ENCODE measurements at regions not wholly inside any gene's neighbourhood (a gene's known extent, or its start where the extent isn't known, plus 50 kb on each side); places are given as distances from the start of the nearest gene placed in this dataset.

- Mint-ChIP-seq H3K36me3 (no peaks in the 10 kb centered on the region), H3K27me3 (peaks cover 2 to 5% of the 10 kb centered on the region in 2 donors), H3K27ac (peak overlapping the region in 1 of 8 donors; percentile 67), H3K4me1 (no peaks in the 10 kb centered on the region), H3K9me3 (peaks cover 0 to 5% (median 0%) of the 10 kb centered on the region in 5 donors), H3K4me3 (no peak overlapping the region)
- no peaks in the 10 kb centered on the region for H3K36me3 ChIP-seq (ENCODE audit: insufficient read depth, low read length)
- no peaks in the 10 kb centered on the region for H3K27me3 ChIP-seq (ENCODE audit: insufficient read depth, low read length, poor library complexity, severe bottlenecking)
- CTCF ChIA-PET, result no interaction called here
- POLR2A ChIA-PET, result no interaction called here
- H3K27ac ChIP-seq (ENCODE audit: low read depth, low read length), result no peak overlapping the region
- no peaks in the 10 kb centered on the region for H3K9me3 ChIP-seq (ENCODE audit: low read length)
- no peak for DNase-seq
- no peaks in the 10 kb centered on the region for H3K4me1 ChIP-seq (ENCODE audit: insufficient read depth, low read length)
- no peak overlapping the region for H3K4me3 ChIP-seq (ENCODE audit: low read length)
These were observed 142.0 kb upstream of the SLC28A3 start for GRCh38 chr9:84482607-84483006.

- no peak for DNase-seq
- no peak overlapping the region for H3K4me3 Mint-ChIP-seq
- no peak overlapping the region for H3K4me3 ChIP-seq (ENCODE audit: low read length)
- H3K27me3 Mint-ChIP-seq, result peaks cover 5 to 8% of the 10 kb centered on the region in 2 donors
- H3K36me3 ChIP-seq (ENCODE audit: insufficient read depth, low read length), result no peaks in the 10 kb centered on the region
- no peaks in the 10 kb centered on the region for H3K27me3 ChIP-seq (ENCODE audit: insufficient read depth, low read length, poor library complexity, severe bottlenecking)
- ChIA-PET POLR2A (no interaction called here), CTCF (no interaction called here)
- H3K4me1 ChIP-seq (ENCODE audit: insufficient read depth, low read length), result no peaks in the 10 kb centered on the region
- H3K27ac ChIP-seq (ENCODE audit: low read depth, low read length), result no peak overlapping the region
- no peaks in the 10 kb centered on the region for H3K9me3 ChIP-seq (ENCODE audit: low read length)
- H3K36me3 Mint-ChIP-seq, result no peaks in the 10 kb centered on the region
- no peaks in the 10 kb centered on the region for H3K4me1 Mint-ChIP-seq
- H3K9me3 Mint-ChIP-seq, result peaks cover 0 to 3% (median 0%) of the 10 kb centered on the region in 5 donors
- no peak overlapping the region for H3K27ac Mint-ChIP-seq
These were observed 143.6 kb upstream of the SLC28A3 start for GRCh38 chr9:84484172-84484571.

- H3K9me3 Mint-ChIP-seq, result peaks cover 0 to 3% (median 0%) of the 10 kb centered on the region in 5 donors
- Histone ChIP-seq H3K36me3 (ENCODE audit: insufficient read depth, low read length) (no peaks in the 10 kb centered on the region), H3K27me3 (ENCODE audit: insufficient read depth, low read length, poor library complexity, severe bottlenecking) (no peaks in the 10 kb centered on the region), H3K4me3 (ENCODE audit: low read length) (no peak overlapping the region), H3K27ac (ENCODE audit: low read depth, low read length) (no peak overlapping the region), H3K9me3 (ENCODE audit: low read length) (no peaks in the 10 kb centered on the region), H3K4me1 (ENCODE audit: insufficient read depth, low read length) (no peaks in the 10 kb centered on the region)
- ChIA-PET CTCF (no interaction called here), POLR2A (no interaction called here)
- no peaks in the 10 kb centered on the region for H3K36me3 Mint-ChIP-seq
- H3K27ac Mint-ChIP-seq, result no peak overlapping the region
- no peak overlapping the region for H3K4me3 Mint-ChIP-seq
- no peak for DNase-seq
- no peaks in the 10 kb centered on the region for H3K4me1 Mint-ChIP-seq
- H3K27me3 Mint-ChIP-seq, result peaks cover 7 to 12% of the 10 kb centered on the region in 2 donors
These were observed 145.0 kb upstream of the SLC28A3 start for GRCh38 chr9:84485539-84485938.

GRCh38 chr9:84486663-84487062 lies 146.1 kb upstream of the SLC28A3 start:
- Mint-ChIP-seq H3K36me3 (no peaks in the 10 kb centered on the region), H3K27ac (no peak overlapping the region), H3K27me3 (peaks cover 7 to 12% of the 10 kb centered on the region in 2 donors), H3K4me3 (no peak overlapping the region), H3K9me3 (peaks cover 0 to 3% (median 0%) of the 10 kb centered on the region in 5 donors), H3K4me1 (no peaks in the 10 kb centered on the region)
- no peak for DNase-seq
- Histone ChIP-seq H3K27me3 (ENCODE audit: insufficient read depth, low read length, poor library complexity, severe bottlenecking) (no peaks in the 10 kb centered on the region), H3K4me3 (ENCODE audit: low read length) (no peak overlapping the region), H3K36me3 (ENCODE audit: insufficient read depth, low read length) (no peaks in the 10 kb centered on the region), H3K4me1 (ENCODE audit: insufficient read depth, low read length) (no peaks in the 10 kb centered on the region), H3K9me3 (ENCODE audit: low read length) (no peaks in the 10 kb centered on the region), H3K27ac (ENCODE audit: low read depth, low read length) (no peak overlapping the region)
- ChIA-PET CTCF (no interaction called here), POLR2A (no interaction called here)

GRCh38 chr9:84490206-84490841 lies 149.8 kb upstream of the SLC28A3 start:
- H3K9me3 Mint-ChIP-seq, result peaks cover 0 to 3% (median 0%) of the 10 kb centered on the region in 5 donors
- peaks cover 5 to 19% of the 10 kb centered on the region in 2 donors for H3K27me3 Mint-ChIP-seq
- H3K36me3 Mint-ChIP-seq, result no peaks in the 10 kb centered on the region
- no peaks in the 10 kb centered on the region for H3K36me3 ChIP-seq (ENCODE audit: insufficient read depth, low read length)
- no peak for DNase-seq
- no peak overlapping the region for H3K4me3 Mint-ChIP-seq
- no peak overlapping the region for H3K27ac ChIP-seq (ENCODE audit: low read depth, low read length)
- H3K4me1 Mint-ChIP-seq, result no peaks in the 10 kb centered on the region
- H3K27ac Mint-ChIP-seq, result no peak overlapping the region
- ChIA-PET CTCF (no interaction called here), POLR2A (no interaction called here)
- H3K9me3 ChIP-seq (ENCODE audit: low read length), result no peaks in the 10 kb centered on the region
- no peaks in the 10 kb centered on the region for H3K4me1 ChIP-seq (ENCODE audit: insufficient read depth, low read length)
- H3K4me3 ChIP-seq (ENCODE audit: low read length), result no peak overlapping the region
- no peaks in the 10 kb centered on the region for H3K27me3 ChIP-seq (ENCODE audit: insufficient read depth, low read length, poor library complexity, severe bottlenecking)

- Mint-ChIP-seq H3K27ac (no peak overlapping the region), H3K4me3 (no peak overlapping the region), H3K9me3 (peaks cover 0 to 1% (median 0%) of the 10 kb centered on the region in 5 donors), H3K4me1 (no peaks in the 10 kb centered on the region), H3K36me3 (no peaks in the 10 kb centered on the region), H3K27me3 (peaks cover 5 to 16% of the 10 kb centered on the region in 2 donors)
- Histone ChIP-seq H3K27me3 (ENCODE audit: insufficient read depth, low read length, poor library complexity, severe bottlenecking) (no peaks in the 10 kb centered on the region), H3K27ac (ENCODE audit: low read depth, low read length) (no peak overlapping the region), H3K36me3 (ENCODE audit: insufficient read depth, low read length) (no peaks in the 10 kb centered on the region), H3K4me1 (ENCODE audit: insufficient read depth, low read length) (no peaks in the 10 kb centered on the region), H3K4me3 (ENCODE audit: low read length) (no peak overlapping the region), H3K9me3 (ENCODE audit: low read length) (no peaks in the 10 kb centered on the region)
- DNase-seq, result no peak
- CTCF ChIA-PET, result no interaction called here
- POLR2A ChIA-PET, result no interaction called here
These were observed 150.3 kb upstream of the SLC28A3 start for GRCh38 chr9:84490842-84491325.

GRCh38 chr9:84492366-84493159 lies 152.0 kb upstream of the SLC28A3 start:
- no peak overlapping the region for H3K27ac ChIP-seq (ENCODE audit: low read depth, low read length)
- Mint-ChIP-seq H3K9me3 (no peaks in the 10 kb centered on the region), H3K4me3 (no peak overlapping the region), H3K4me1 (no peaks in the 10 kb centered on the region), H3K36me3 (no peaks in the 10 kb centered on the region), H3K27me3 (peaks cover 5 to 19% of the 10 kb centered on the region in 2 donors), H3K27ac (no peak overlapping the region)
- CTCF ChIA-PET, result no interaction called here
- no peak overlapping the region for H3K4me3 ChIP-seq (ENCODE audit: low read length)
- no peaks in the 10 kb centered on the region for H3K36me3 ChIP-seq (ENCODE audit: insufficient read depth, low read length)
- no peaks in the 10 kb centered on the region for H3K27me3 ChIP-seq (ENCODE audit: insufficient read depth, low read length, poor library complexity, severe bottlenecking)
- H3K4me1 ChIP-seq (ENCODE audit: insufficient read depth, low read length), result no peaks in the 10 kb centered on the region
- POLR2A ChIA-PET, result no interaction called here
- H3K9me3 ChIP-seq (ENCODE audit: low read length), result no peaks in the 10 kb centered on the region
- no peak for DNase-seq

- ChIA-PET CTCF (no interaction called here), POLR2A (no interaction called here)
- Mint-ChIP-seq H3K9me3 (no peaks in the 10 kb centered on the region), H3K4me1 (no peaks in the 10 kb centered on the region), H3K4me3 (no peak overlapping the region), H3K27me3 (peaks cover 5 to 19% of the 10 kb centered on the region in 2 donors), H3K27ac (no peak overlapping the region), H3K36me3 (no peaks in the 10 kb centered on the region)
- H3K27me3 ChIP-seq (ENCODE audit: insufficient read depth, low read length, poor library complexity, severe bottlenecking), result no peaks in the 10 kb centered on the region
- H3K36me3 ChIP-seq (ENCODE audit: insufficient read depth, low read length), result no peaks in the 10 kb centered on the region
- DNase-seq, result no peak
- H3K4me3 ChIP-seq (ENCODE audit: low read length), result no peak overlapping the region
- H3K27ac ChIP-seq (ENCODE audit: low read depth, low read length), result no peak overlapping the region
- no peaks in the 10 kb centered on the region for H3K4me1 ChIP-seq (ENCODE audit: insufficient read depth, low read length)
- H3K9me3 ChIP-seq (ENCODE audit: low read length), result no peaks in the 10 kb centered on the region
These were observed 152.9 kb upstream of the SLC28A3 start for GRCh38 chr9:84493284-84493947.

Measured in CD8-positive, alpha-beta memory T cell (primary cell).